GM21390 (cell line): ENCODE measurements at regions not wholly inside any gene's neighbourhood (a gene's known extent, or its start where the extent isn't known, plus 50 kb on each side); places are given as distances from the start of the nearest gene placed in this dataset.
A peak's percentile ranks its signal among the peaks of the same experiment; 100 is the strongest.

Source experiments
- ATAC-seq: cut with Tn5 transposase; IDR thresholded peaks from one replicate; pipeline ENCODE4 v1.9.1; 2021; ENCODE audit not compliant: unreplicated experiment

- ATAC-seq, result no peak
These were observed 269.3 kb upstream of the NCKAP5 start for GRCh38 chr2:133837441-133838094.

DNA sequence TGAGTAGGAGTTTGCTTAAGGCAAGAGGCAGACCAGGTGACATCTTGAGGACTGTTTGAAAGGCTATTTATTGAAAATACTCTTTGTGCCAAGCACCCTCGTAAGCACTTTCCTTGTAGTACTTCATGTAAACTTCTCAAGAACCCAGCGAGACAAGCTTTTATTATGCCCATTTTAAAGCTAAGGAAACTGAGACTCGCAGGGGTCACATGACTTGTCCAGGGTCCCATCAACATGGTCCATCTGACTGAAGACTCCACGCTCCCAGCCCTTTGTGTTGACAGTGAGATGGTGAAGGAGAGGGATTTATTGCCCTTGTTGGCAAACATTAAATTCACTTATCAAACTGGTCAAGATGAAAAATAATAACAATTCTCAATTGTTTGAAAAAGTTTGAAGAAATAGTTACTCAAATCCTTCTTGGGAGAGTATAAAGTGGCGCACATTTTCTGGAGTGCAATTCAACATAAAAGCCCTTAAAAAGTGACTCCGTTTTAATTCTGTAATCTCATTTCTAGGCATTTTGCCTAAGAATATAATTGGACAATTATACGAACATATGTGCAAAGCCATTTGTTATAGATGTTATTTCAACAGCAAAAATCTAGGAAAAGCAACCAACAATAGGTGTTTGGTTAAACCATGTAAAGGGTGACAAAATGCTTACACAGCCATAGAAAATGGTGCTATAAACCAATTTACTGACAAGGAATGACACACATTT is 270.5 kb upstream of the NCKAP5 start:
- no peak for ATAC-seq

- ATAC-seq, result no peak
These were observed 271.4 kb upstream of the NCKAP5 start for GRCh38 chr2:133839677-133840076.

- ATAC-seq, result no peak
These were observed 272.5 kb upstream of the NCKAP5 start for GRCh38 chr2:133840761-133841160.

DNA sequence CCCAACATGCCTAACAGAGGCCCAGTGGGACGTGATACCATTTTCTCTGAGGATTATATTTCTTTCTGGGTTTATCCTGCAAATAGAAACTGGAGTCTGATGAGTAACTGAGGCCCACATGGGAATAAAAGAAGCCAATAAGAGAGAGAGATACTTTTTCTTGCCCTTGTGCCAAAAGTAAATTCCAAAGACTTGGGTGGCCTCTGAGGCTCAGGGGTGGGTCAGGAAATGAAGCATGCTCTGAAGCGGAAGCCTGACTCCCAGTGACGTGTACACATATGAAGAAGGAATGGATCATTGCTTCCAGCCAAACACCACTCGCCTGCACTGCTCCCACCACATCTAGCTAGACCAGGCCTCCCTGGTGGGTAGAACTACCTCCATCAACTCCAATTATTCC is 273.6 kb upstream of the NCKAP5 start:
- ATAC-seq, result no peak

DNA sequence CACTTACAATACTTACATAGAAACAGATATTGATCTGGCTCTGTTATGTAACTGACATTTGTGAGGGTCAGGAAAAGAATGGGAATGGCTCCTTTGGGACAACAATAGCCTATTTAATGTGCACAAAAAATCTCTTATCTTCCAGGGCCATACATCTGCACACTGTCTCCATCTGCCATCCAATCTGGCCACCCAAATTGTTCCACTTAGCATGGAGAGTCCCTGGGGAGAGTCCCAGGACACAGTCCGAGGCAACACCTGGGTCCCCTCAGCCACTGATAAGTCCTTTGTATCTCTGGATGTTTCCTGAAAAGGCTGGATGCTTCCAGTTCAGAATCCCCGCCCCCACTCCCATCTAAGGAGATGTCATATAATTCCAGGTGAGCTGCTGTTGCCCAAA is 274.2 kb upstream of the NCKAP5 start:
- ATAC-seq, result no peak

- no peak for ATAC-seq
These were observed 274.8 kb upstream of the NCKAP5 start for GRCh38 chr2:133843091-133843490.

DNA sequence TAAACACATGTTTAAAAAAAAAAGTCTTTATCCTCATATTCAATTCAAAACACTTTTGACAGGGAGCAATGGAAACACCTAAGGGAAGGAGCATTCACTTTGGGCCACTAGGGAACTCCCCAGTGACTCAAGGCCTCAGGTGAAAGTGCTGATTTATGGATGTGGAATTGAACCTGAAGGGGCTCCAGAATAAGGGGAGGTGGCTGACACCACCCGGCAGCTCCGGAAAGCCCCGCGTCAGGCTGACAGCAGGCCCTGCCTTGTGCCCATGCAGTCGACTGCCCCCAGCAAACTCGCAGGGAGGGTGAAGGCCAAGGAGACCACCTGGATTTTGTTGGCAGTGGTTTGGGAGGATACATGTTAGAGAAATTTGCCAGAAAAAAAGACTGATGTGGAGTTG is 275.3 kb upstream of the NCKAP5 start:
- no peak for ATAC-seq

GRCh38 chr2:133844214-133844892 is 276.1 kb upstream of the NCKAP5 start:
- peak; percentile 90 for ATAC-seq

GRCh38 chr2:133846476-133846875 is 278.2 kb upstream of the NCKAP5 start:
- no peak for ATAC-seq

- no peak for ATAC-seq
These were observed 279.3 kb upstream of the NCKAP5 start for GRCh38 chr2:133847591-133847990.

DNA sequence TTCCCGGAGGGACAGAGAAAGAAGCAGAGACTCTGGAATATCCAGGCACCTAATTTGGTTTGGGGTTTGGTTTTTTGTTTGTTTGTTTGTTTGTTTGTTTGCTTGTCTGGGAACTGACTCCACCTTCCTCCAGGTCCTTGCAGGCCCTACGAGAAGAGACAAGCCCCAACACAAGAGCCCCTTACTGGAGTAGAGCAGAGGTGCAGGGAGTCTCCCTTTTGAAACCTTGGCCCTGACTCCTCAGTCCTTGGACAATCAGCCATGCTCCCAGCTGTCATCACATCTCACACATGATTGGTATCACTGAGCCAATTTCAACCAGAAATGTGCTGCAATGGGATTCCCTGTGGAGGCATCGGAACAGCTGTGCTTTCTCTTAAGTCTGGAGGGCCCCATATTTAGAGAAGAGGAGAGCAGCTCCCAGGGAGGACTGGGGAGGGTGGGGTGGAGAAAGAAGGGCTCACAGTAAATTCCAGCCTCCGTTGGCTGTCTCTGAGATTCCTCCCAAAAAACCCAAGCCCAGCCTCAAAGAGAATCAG is 279.9 kb upstream of the NCKAP5 start:
- no peak for ATAC-seq

- ATAC-seq, result no peak
These were observed 281.1 kb upstream of the NCKAP5 start for GRCh38 chr2:133849341-133849740.

GRCh38 chr2:133854603-133855200 is 286.4 kb upstream of the NCKAP5 start:
- ATAC-seq, result no peak

- no peak for ATAC-seq
These were observed 287.3 kb upstream of the NCKAP5 start for GRCh38 chr2:133855526-133855925.

DNA sequence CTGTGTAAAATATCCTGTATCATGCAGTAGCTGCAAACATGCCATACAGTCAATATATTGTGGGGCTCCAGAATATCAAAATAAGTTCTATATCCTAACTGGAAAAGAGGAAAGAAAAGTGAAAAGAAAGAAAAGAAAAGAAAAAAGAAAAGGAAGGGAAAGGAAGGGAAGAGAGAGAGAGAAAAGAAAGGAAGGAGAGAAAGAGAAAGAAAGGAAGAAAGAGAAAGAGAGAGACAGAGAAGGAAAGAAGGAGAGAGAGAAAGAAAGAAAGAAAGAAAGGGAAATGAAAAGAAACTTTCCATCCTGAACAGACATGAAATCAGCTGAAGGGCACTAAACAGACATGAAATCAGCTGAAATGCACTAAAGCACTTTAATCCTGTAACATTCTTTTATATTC is 288.4 kb upstream of the NCKAP5 start:
- no peak for ATAC-seq

GRCh38 chr2:133859578-133859977 is 291.3 kb upstream of the NCKAP5 start:
- ATAC-seq, result no peak

DNA sequence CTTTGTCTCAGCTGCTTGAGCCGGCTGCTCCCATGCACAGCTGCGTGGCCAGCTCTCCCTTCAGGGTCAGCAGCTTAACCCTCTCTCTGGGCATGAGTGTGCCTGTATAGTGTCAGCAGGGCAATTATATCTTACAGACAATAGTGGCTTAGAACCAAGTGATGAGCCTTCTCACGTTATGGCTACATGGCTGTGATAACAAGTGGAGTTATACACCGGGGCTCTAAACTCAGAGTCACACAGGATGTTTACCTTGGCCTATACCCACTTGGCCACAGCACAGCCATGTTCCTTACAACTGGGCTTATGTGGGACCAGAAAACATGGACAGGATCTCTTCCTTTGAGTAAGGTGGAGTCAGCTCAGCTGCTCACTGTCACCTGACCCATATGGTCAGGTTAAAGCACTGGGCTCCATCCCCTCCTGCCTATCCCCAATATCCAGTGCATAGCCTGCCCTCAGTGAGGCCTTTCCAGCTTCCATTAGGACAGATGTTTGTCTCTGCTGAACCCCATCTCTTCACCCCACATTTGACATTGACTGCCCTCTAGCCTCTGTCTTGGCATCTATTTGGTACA is 294.2 kb upstream of the NCKAP5 start:
- no peak for ATAC-seq

- no peak for ATAC-seq
These were observed 295.0 kb upstream of the NCKAP5 start for GRCh38 chr2:133863106-133863800.

- ATAC-seq, result no peak
These were observed 296.9 kb upstream of the NCKAP5 start for GRCh38 chr2:133865141-133865540.

DNA sequence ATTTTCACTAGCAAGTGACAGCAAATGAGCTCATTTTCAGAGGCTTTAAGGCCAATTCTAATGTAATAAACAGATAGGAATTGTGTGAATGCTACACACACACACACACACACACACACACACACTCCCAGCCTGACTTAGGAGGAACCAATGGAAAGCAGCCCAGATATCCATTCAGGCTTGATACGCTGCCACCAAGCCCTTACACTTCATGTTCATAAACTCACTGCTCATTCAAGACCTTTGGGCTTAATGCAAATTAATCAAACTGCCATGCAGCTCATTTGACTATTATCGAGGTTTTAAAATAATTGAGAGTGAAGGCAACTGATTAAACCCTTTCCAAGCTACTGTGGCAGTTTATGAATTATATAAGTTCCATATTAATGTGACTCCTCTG is 298.9 kb upstream of the NCKAP5 start:
- no peak for ATAC-seq
